ENCODE measurements at regions not wholly inside any gene's neighbourhood (a gene's known extent, or its start where the extent isn't known, plus 50 kb on each side); places are given as distances from the start of the nearest gene placed in this dataset.
A peak's percentile ranks its signal among the peaks of the same experiment; 100 is the strongest.

DNA sequence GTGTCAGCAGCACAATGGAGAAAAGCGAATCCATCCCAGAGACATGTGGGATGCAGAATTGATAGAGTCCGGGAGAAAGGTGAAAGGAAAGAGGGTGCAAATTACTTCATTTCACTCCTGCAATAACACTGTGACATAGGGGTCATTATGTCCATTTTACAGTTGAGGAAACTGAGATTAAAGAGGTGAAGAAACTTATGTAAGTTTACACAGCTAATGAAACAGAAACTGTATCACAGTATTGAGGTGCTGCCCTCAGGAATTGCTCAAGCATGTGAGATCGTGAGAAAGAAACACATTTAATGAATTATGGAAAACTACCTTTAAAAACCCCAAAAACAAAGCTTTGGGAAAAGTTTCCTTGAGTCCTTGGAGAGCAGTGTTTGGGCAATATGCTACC is 103.6 kb upstream of the PFN2 start:
- Histone ChIP-seq H4K20me1 (ENCODE audit: insufficient read depth, low read length) (no peaks in the 10 kb centered on the region), H3K14ac (replicated peaks; ENCODE audit: low read depth, low read length) (peak overlapping the region; percentile 71), H3K9ac (ENCODE audit: low read depth, low read length) (peak overlapping the region; percentile 2; the same call in 1 of the 2 replicates), H2BK5ac (ENCODE audit: low read depth, low read length, poor library complexity, severe bottlenecking) (no peak overlapping the region), H3K27me3 (ENCODE audit: control insufficient read depth, insufficient read depth, low read length) (no peaks in the 10 kb centered on the region), H4K91ac (ENCODE audit: insufficient read depth, low read depth, low read length) (peak overlapping the region; percentile 38; the same call in 1 of the 2 replicates), H3K4me1 (ENCODE audit: control insufficient read depth, insufficient read depth, low read length) (peaks cover 12% of the 10 kb centered on the region), H4K5ac (ENCODE audit: low read depth, low read length) (peak overlapping the region; percentile 41; the same call in 1 of the 2 replicates), H3K36me3 (ENCODE audit: control insufficient read depth, insufficient read depth, low read length) (no peaks in the 10 kb centered on the region), H3K23ac (ENCODE audit: low read depth, low read length) (peak overlapping the region; percentile 80; the same call in 1 of the 2 replicates), H2BK20ac (ENCODE audit: low read depth, low read length) (peak overlapping the region; percentile 80; the same call in 1 of the 2 replicates), H3K9me1 (ENCODE audit: insufficient read depth, low read length) (peaks cover 19% of the 10 kb centered on the region), H3K79me1 (ENCODE audit: low read depth in 1 of 2, low read length in 2 of 2) (peaks cover 0 to 4% of the 10 kb centered on the region in 2 experiments; a peak in 1 of 4 replicates), H3K4ac (ENCODE audit: low read depth, low read length) (peak overlapping the region; percentile 81; the same call in 1 of the 2 replicates), H2AFZ (replicated peaks; ENCODE audit: low read length, poor library complexity) (peak overlapping the region; percentile 25), H2AK9ac (replicated peaks; ENCODE audit: low read depth, low read length, poor library complexity) (no peak overlapping the region), H3K56ac (ENCODE audit: extremely low read depth, insufficient read depth, low read length) (no peak overlapping the region), H3K27ac (ENCODE audit: insufficient read depth, low read length) (no peak overlapping the region), H3K18ac (ENCODE audit: low read depth, low read length) (peak overlapping the region; percentile 44; the same call in 1 of the 2 replicates), H2BK120ac (ENCODE audit: low read depth, low read length) (peak overlapping the region; percentile 69), H3K4me3 (ENCODE audit: insufficient read depth, low read depth, low read length) (peak overlapping the region; percentile 29; the same call in 1 of the 2 replicates), H3K9me3 (ENCODE audit: control insufficient read depth, insufficient read depth, low read length) (peaks cover 5% of the 10 kb centered on the region; the same call in 1 of the 2 replicates), H2BK15ac (ENCODE audit: low read depth, low read length) (0 out of 3 replicates have a peak overlapping the region, but pooled peaks have one; percentile 15), H2AK5ac (ENCODE audit: low read depth, low read length) (no peak overlapping the region), H4K8ac (ENCODE audit: low read depth in 2 of 2, low read length in 2 of 2) (peak overlapping the region; percentile 48 to 64; a peak in 2 of 4 replicates), H3K4me2 (ENCODE audit: low read depth, low read length) (peak overlapping the region; percentile 83)
- no peak for ATAC-seq (ENCODE audit: low read depth)
- BruUV-seq (replicated peaks): no TSS peak
- in situ Hi-C loops (cut with MboI; ENCODE audit: low sequenced_read_pairs) (no loop called here), dilution Hi-C loops (cut with HindIII; ENCODE audit: low sequenced_read_pairs, unreplicated experiment) (no loop called here), intact Hi-C loops (cut with micrococcal nuclease) (no loop called here)
- TF ChIP-seq CTCF (conservative IDR thresholded peaks at IDR 0.05; ENCODE audit: low read depth, low read length) (no peak), FOS (IDR thresholded peaks at IDR 0.05; ENCODE audit: low read depth, low read length) (no peak), SMC3 (IDR thresholded peaks at IDR 0.05; ENCODE audit: low read depth, low read length) (no peak)
- no CpG with 5 or more reads among the region's 3 CpGs for WGBS, 2 experiments (ENCODE audit: extremely low coverage in 2 of 2, insufficient read length in 1 of 2)
- ChIA-PET CTCF (no interaction called here), POLR2A (ENCODE audit: unreplicated experiment) (no interaction called here)
- DNase-seq: no peak

Data from IMR-90 (cell line).